Activated CD8-positive, alpha-beta memory T cell treated with anti-CD3 and anti-CD28 coated beads, Interleukin-2, amount 50 U/mL, for 4 hours (primary cell): ENCODE measurements at regions not wholly inside any gene's neighbourhood (a gene's known extent, or its start where the extent isn't known, plus 50 kb on each side); places are given as distances from the start of the nearest gene placed in this dataset.

Experiments used
- DNase-seq: peaks from one replicate; pipeline ENCODE4 v3.0.0-alpha.2; 2020

DNA sequence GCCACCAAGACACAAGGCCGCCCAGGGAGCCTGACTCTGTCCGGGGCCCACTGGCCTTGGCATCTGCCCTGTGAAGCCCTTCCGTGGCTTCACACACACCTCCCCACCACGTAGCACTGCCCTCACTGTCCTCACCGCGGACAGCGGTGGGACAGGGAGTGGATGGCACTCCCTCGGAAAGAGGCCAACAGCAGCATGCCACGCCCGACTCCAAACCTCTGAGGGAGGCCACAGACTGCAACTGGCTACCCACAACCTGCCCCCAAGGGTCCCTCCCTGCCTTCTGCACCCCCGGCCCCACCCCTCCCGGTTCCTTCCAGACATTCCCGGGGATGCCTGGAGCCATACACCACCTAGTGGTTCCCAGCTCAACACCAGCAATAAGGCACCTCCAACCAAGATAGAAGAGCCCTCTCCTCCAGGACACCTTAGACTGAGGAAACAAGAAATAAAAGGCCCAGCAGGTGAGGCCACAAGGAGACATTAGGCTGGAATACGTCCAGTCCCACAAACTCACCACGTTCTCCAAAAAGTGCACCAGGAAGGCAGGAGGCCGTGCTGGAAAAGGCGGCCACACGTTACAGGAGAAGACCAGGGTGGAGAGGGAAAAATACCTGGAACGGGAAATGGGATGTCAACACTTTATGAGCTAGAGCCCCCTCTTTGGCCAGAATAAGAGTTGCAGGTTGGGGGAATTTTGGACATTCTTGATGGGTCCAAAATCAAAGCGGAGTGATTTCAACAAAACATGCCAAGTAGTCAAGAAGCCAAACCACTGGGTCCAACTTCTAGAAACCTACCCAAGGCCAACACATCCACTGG is 310.0 kb downstream of the SOX9 start:
- no peak for DNase-seq

GRCh38 chr17:72432143-72432621 is 311.4 kb downstream of the SOX9 start:
- no peak for DNase-seq

DNA sequence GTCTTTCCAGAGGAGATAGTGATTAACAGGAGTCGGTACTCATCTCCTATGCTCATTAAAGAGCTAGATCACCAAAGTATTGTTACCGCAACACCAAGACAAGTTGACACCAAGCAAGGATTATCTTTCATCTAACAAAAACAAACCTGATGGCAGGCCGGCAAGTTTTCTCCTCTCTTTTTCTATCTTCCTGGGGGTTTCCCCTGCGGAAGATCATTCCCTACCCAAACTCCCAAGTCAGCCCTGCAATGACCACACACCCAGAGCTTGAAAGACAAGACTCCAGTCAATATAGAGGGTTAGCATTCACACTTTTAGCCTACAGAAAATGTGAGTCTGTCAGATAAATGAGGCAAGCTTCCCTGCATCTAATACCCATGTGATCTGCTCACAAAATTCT is 312.1 kb downstream of the SOX9 start:
- DNase-seq, result no peak

GRCh38 chr17:72433797-72434196 is 313.0 kb downstream of the SOX9 start:
- DNase-seq, result no peak

- no peak for DNase-seq
These were observed 313.8 kb downstream of the SOX9 start for GRCh38 chr17:72434581-72434980.

GRCh38 chr17:72434991-72435618 is 314.3 kb downstream of the SOX9 start:
- no peak for DNase-seq

DNA sequence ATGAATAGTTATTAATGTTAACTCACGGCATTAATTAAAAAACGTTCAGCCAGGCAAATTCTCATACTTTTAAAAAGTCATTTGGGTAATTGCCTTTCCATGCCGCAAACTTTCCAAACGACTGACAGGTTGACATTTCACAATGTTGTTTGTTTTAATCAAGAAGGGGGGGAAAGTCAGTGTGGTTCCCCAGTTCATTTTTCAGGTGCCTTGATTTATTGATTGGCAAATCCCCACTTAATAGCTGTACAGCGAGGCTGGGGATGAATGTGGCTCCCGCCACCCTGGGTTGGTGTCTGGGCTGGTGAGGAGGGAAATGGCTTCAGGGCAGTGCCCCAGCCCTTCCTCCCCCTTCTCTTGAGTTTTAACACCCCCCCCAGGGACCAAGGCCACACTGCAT is 318.0 kb downstream of the SOX9 start:
- DNase-seq, result no peak

DNA sequence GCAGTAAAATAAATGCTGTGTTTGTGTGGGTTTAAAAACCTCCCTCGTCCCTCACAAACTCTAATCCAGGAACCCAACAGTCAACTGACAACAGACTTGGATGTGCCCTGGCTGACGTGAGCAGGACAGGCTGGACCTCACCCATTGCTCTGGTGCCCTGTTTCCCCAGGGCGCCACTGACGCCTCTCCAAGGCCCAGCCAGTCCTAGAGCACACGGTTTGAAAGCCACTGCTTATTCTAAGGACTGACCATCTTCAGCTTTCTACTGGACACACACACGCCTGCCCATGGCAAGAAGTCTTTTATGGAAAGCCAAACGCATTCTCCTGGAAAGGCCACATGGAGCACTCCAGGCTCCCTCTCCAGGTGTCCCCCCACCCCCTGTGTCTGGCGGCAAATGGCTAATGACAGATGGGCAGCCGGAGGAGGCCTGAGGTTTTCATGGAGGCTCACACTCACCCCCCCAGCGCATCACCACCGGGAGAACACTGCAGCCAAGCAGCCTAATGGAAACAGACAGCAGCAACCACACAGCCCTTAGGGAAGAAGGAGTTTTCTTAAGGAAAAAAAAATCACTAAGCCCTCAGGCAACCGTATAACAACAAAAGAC is 319.2 kb downstream of the SOX9 start:
- DNase-seq, result no peak

GRCh38 chr17:72440961-72441360 is 320.1 kb downstream of the SOX9 start:
- no peak for DNase-seq

DNA sequence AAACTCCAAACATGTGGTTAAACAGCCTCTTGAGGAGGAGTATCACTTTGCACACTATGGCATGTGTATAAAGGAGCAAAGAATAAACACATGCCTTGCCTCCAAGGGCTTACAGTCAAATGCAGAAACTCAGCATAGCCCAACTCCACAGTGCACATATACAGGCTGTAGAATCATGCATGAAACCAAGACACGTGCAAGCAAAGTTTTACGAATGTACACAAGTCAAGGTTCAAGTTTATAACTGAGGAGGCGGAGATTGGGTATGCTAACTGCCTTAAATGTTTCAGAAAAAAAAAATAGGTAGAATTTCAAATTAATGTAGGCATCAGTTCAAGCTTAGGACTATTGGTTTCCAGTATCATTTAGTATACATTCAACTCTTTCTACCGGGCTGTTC is 321.1 kb downstream of the SOX9 start:
- no peak for DNase-seq

GRCh38 chr17:72444517-72445054 is 323.8 kb downstream of the SOX9 start:
- no peak for DNase-seq

DNA sequence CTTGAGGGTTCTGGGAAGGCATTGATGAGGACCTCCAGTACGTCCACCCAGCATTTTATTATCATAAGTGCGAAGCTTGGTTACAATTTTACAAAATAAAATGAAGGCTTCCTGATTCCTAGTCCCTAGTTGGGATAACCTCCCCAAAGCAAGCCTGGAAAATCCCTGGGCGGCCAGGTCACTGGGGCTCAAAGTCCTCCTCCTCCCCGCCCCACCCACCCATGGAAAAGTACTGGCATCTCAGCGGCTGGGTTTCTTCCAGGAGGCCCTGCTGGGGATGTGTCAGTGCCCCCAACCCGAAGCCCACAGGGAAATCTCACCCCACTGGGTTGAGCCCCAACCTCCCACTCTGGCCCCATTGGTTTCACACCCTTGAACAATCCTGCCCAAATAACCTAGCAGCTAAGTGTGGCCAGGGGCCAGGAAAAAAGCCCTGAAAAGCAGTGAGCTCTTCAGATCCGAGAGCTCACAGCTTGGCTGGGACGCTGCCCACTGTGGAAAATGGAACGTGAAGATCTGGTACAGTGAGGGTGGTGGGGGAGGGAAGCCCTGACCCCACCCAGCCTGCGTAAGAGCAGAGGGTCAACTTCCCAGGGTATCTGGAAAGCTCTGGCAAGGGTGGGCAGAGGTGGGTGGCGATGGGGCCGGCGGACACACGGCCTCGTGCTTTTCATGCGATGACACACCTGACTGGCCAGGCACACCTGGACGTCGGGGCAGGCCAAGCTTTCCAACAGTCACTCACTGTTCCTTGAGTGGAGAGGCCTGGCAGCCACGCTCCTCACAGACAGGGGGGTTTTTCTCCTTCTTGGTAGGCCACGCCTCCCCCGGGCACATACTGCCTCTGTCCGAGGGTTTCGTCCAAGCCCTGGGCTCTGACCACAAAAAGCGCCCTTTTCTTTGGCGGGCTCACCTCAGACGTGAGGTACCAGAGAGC is 324.5 kb downstream of the SOX9 start:
- no peak for DNase-seq

DNA sequence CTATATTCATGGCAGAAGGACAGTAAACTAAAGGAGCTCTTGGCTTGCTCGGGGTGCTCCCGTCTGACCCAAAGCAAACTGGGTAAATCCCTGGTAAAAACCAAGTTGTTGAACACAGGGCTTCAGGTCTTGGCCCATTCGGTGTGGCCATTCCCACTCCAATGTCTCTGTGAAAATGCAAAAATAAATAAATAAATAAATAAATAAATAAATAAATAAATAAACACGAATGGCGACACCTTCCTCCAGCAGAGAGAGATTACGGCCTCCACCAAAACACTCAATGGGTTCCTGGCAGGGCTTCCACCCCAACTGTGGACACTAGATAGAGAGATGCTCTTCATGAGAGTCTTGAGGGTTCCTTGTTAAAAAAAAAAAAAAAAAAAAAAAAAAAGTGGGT is 325.3 kb downstream of the SOX9 start:
- no peak for DNase-seq

GRCh38 chr17:72446525-72447250 is 325.9 kb downstream of the SOX9 start:
- no peak for DNase-seq

DNA sequence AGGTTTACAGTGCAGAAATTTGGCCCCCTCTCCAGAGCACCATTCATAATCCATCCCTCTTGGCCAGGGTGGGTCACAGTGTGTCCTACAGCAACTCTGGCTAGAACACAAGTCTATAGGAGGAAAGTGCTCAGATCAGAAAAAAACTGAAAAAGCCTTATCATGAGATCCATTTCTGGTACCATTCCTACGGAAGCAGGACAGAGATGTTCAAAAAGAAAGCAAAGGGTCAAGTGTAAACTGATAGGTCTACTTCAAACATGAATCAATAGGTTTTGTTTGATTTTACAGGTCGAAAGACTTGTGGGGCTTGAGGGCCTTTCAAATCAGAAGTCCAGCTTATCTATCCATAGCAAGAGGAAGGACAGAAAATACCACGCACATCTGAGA is 326.4 kb downstream of the SOX9 start:
- no peak for DNase-seq

DNA sequence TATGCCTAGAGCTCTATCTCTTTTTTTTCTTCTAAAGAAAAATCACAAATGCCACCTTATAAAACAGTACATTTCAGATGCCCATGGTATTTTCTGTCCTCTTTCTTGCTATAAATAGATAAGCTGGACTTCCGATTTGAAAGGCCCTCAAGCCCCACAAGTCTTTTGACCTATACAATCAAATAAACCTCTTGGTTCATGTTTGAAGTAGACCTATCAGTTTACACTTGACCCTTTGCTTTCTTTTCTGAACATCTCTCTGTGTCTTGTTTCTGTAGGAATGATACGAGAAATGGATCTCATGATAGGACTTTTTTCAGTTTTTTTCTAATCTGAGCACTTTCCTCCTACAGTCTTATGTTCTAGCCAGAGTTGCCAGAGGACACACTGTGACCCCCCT is 327.2 kb downstream of the SOX9 start:
- no peak for DNase-seq

DNA sequence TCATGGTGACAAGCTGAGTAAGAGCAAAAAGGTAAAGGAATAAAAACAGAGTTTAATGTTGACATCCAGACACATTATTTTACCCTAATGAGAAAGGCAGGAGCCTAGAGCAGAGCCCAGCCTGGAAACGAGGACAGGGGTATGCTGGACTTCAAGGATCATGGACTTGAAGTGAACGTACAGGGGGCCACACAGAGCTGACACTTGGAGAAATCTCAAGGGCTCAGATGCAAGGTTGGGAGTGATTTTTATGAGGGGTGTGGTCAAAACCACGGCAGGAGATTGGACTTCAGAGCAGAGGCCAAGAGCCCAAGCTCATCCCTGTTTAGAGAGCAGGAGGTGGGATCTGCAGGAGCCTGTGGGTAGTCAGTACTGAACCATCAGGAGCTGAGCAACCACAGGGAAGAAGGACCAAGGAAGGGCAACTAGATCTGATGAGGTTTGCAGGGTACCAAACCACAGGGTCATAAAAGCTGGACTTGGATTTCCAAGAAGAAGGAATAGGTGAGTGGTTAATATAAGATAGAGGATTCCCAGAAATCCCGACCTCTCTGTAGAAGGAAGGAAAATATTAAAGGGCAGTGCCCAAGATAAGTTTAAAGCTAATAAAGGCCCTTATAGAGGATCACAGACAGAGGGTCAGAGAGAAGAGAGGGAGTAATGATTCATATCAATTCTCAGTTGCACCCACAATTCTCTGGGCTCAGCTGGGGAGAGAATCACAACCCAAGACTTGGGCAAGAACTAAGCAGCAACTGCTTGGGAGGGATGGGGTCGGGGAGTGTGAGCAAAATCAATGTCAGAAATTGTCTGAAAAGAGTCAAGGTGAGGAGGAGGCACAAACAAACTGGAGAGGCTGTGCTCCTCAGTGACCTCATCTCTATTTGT is 331.7 kb downstream of the SOX9 start:
- DNase-seq, result no peak

DNA sequence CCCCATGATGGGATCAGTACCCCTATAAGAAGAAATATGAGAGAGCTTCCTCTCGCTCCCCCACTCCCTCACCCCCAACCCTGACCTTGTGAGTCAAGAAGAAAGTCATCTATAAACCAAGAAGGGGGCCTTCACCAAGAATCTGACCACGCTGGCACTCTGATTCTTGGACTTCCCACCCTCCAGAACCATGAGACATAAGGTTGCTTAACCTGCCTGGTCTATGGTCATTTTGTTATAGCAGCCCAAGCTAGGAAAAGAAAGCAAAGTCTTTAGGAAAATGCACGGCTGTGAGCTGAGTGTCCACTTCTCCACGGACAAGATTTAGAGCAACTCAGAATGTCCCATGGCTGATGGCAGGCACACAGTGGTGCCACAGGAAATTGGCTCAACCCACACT is 333.5 kb downstream of the SOX9 start:
- DNase-seq, result no peak

DNA sequence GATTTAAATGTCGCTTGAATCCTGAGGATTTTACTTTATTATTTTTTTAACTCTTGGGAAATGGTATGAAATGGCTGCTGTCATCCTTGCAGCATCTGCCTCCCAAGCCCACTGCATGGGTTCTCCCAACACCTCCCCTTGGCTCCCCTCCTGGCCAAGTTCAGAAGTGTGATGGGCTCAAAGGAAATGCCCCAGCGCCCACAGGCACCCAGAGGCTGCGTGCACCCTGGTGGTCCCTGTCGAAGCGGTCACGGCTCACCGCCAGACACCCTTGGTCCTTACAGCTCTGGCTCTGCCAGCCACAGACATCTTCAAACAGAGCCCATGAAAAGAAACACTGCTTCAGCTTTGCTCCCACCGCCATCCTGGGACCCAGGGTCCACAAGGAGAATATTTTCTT is 334.7 kb downstream of the SOX9 start:
- no peak for DNase-seq

GRCh38 chr17:72456075-72456474 is 335.3 kb downstream of the SOX9 start:
- no peak for DNase-seq

GRCh38 chr17:72457712-72458111 is 336.9 kb downstream of the SOX9 start:
- no peak for DNase-seq
